ENCODE measurements at regions not wholly inside any gene's neighbourhood (a gene's known extent, or its start where the extent isn't known, plus 50 kb on each side); places are given as distances from the start of the nearest gene placed in this dataset.

- no peak for DNase-seq
Measured at GRCh38 chr1:172810480-172811175, 151.7 kb downstream of the FASLG start.

- DNase-seq = no peak
Measured at GRCh38 chr1:172811694-172812093, 152.8 kb downstream of the FASLG start.

GRCh38 chr1:172812118-172812517 is 153.2 kb downstream of the FASLG start:
- no peak for DNase-seq

- DNase-seq = no peak
Measured at GRCh38 chr1:172813330-172813729, 154.4 kb downstream of the FASLG start.

GRCh38 chr1:172814428-172814827 is 155.5 kb downstream of the FASLG start:
- no peak for DNase-seq

- no peak for DNase-seq
Measured at GRCh38 chr1:172815740-172816139, 156.8 kb downstream of the FASLG start.

GRCh38 chr1:172818841-172819527 is 160.1 kb downstream of the FASLG start:
- no peak for DNase-seq

GRCh38 chr1:172820475-172821158 is 161.7 kb downstream of the FASLG start:
- DNase-seq = no peak

- DNase-seq = no peak
Measured at GRCh38 chr1:172821609-172822274, 162.8 kb downstream of the FASLG start.

GRCh38 chr1:172822886-172823285 is 164.0 kb downstream of the FASLG start:
- no peak for DNase-seq

GRCh38 chr1:172823534-172823933 is 164.6 kb downstream of the FASLG start:
- no peak for DNase-seq

- no peak for DNase-seq
Measured at GRCh38 chr1:172824209-172824608, 165.3 kb downstream of the FASLG start.

GRCh38 chr1:172826096-172826741 is 167.3 kb downstream of the FASLG start:
- peak; percentile 30 for DNase-seq

GRCh38 chr1:172827301-172827700 is 168.4 kb downstream of the FASLG start:
- DNase-seq = no peak

GRCh38 chr1:172827841-172828240 is 168.9 kb downstream of the FASLG start:
- DNase-seq = no peak

- DNase-seq = no peak
Measured at GRCh38 chr1:172832006-172832725, 173.3 kb downstream of the FASLG start.

GRCh38 chr1:172833954-172834353 is 175.1 kb downstream of the FASLG start:
- DNase-seq = no peak

- DNase-seq = no peak
Measured at GRCh38 chr1:172834609-172835008, 175.7 kb downstream of the FASLG start.

- no peak for DNase-seq
Measured at GRCh38 chr1:172835834-172836233, 176.9 kb downstream of the FASLG start.

- DNase-seq = no peak
Measured at GRCh38 chr1:172837816-172838679, 179.1 kb downstream of the FASLG start.

GRCh38 chr1:172838680-172839313 is 179.9 kb downstream of the FASLG start:
- DNase-seq = no peak

Data from KG1 (cell line).